Activated CD4-positive, alpha-beta T cell treated with anti-CD3 and anti-CD28 coated beads for 24 hours (primary cell): ENCODE measurements at regions not wholly inside any gene's neighbourhood (a gene's known extent, or its start where the extent isn't known, plus 50 kb on each side); places are given as distances from the start of the nearest gene placed in this dataset.
"Not testable (repeated sequence)": the region's sequence is repeated elsewhere in the genome, so short reads cannot be mapped to it uniquely, and the experiment has no call there.

Experiments
- DNase-seq, 2 donors: peaks; one replicate each; pipeline ENCODE4 v3.0.0-alpha.2; 2020; ENCODE audit warnings: low read depth in 2 of 2

DNA sequence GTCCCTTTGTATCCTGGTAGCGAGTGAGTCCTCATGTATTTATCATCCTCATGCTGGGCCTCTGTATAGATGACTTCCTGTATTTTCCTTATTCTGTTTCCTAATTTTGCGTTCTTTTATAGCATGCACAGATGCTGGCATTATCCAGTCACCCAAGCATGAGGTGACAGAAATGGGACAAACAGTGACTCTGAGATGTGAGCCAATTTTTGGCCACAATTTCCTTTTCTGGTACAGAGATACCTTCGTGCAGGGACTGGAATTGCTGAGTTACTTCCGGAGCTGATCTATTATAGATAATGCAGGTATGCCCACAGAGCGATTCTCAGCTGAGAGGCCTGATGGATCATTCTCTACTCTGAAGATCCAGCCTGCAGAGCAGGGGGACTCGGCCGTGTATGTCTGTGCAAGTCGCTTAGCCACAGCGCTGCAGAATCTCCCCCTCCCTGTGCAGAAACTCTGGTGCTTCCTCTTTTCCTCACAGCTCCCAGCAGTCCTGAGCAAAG is 183.1 kb upstream of the PRSS58 start:
- no peak for DNase-seq

DNA sequence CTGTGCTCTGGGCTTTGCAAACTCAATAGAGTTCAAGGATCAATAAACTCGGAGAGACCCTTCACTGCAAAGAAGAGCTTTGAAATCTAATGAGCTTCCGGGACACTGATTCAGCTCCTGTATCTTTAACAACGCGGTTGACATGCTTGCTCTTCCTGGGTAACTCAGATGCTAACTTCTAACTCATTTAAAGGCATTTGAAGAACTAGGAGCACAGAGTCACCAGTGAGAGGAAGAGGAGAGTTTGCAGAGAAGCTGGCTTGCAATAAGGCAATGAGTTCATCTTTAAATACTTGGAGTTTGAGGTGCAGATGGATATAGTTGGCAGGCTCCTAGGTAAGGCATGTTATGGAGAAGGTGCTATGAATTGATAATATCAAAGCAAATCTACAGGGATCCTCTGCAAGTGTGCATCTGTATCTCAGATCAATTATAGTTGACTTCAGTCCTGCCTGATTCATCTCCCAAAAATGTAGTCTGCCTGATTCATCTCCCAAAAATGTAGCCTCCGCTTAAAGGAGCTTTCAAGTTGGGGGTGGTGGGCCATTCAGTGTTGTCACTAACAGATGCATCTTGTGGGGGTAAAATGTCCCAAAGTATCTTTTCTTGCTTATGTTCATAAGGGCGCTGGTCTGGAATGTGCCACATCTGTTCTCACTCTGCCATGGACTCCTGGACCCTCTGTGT is 182.5 kb upstream of the PRSS58 start:
- no peak for DNase-seq

DNA sequence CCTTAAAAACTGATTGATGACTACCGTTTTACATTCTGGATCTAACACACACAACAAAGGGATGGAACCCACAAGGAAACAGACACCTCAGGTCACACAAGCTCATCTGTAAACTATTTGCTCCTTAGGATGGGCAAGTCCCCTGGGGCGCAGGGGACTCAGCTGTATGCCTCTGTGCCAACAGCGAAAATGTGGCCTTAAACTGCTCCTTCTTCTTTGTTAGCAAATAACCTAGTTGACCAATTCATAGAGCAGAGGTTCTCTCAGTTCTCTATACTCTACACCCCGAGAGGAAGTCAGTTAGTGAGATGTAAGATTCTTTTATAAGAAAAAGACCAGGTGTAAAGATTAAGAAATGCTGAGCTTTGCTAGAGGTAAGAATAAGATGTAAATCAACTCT is 181.9 kb upstream of the PRSS58 start:
- no peak for DNase-seq

DNA sequence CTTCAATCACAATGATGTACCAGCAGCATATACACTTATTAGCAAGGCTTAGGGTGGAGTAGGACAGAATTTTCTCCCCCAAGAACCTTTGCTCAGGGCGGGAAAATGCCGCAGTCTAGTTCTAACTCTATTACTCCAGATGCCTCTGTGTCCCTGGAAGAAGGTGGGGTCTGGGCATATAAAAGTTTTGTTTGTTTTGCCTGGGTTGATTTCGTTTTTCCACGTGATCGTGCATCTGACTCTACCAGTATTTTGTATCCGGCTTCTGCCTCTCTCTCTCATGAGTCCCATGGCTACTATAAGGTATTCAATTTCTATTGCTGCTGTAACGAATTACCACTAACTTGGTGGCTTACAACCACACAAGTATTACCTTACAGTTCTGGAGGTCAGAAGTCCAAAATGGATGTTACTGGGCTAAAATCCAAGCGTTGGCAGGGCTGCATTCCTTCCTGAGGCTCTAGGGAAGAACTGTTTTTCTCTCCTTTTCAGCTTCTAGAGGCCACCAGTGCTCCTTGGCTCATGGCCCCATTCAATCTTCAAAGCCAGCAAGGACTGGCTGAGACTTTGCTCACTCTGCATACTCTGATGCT is 181.2 kb upstream of the PRSS58 start:
- no peak for DNase-seq

DNA sequence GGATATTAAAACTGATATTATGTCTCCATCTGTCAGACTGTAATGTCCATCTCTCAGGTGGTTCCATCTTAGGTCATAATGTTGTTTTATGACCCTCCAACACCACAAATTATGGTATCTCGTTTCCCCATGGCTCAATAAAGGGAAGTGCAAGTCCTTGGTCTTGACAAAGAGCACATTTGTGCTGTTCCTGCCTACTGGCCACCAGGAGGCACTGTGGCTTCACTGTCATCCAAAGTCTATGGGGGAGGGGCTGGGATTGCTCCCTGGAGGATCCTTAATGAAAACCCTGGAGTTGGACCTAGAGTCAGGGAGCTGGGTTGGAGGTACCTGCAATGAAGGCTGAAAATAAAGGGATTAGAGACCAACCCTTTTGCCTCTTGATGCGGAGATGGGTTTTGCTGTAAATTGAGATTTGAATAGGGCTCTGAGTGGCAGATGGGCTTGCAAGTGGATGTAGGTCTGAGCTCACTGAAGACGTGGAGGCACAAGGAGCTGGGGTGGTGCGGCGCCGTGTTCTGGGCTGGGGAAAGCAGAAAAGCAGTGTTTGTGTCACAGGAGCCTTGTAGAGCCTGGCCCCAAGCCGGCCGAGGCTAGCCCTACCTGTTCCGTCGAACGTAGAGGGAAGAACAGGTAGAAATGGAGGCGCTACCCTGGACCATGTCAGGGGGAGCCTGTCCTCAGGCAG is 180.5 kb upstream of the PRSS58 start:
- DNase-seq = no peak

DNA sequence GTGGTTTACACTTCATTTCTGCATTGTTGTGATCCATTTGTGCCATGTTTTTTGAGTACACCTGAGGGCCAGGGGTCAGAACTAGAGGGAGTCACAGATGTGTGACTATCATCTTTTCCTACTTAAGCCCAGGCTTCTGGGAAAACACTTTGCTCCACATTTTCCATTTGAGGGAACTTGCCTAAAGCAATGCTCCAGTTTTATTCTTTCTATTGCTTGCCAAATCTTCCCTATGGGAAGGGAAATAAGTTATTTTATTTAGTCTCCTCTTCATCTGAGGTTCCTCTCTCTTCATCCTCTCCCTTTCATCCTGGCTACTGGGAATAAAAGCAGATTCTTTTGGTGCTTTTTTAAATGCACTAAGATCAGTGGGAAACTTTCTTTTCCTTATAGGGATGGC is 179.9 kb upstream of the PRSS58 start:
- no peak for DNase-seq

DNA sequence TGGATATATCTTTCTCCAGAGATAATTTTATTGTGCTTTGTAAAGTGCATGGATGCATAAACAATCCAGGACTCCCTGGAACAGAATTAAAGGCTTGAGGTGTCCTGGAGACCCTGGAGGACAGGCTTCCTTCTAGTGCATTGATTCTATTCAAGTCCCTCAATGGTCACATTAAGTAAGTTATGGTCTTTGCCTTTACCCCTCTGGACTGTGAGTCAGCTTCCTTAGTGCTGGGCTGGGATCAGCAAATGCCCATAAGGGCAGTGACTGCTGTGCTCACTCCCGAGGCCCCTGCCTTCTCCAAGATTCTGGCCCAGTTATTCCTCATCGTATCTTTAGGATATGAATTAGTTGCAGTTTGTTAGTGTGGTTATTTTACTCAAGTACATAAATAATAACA is 178.7 kb upstream of the PRSS58 start:
- no peak for DNase-seq

DNA sequence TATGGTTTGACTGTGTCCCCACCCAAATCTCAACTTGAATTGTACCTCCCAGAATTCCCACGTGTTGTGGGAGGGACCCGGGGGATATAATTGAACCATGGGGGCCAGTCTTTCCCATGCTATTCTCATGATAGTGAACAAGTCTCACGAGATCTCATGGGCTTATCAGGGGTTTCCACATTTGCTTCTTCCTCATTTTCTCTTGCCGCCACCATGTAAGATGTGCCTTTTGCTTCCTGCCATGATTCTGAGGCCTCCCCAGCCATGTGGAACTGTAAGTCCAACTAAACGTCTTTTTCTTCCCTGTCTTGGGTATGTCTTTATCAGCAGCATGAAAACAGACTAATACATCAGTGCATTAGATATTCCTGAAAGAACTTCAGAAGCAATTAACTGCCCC is 177.7 kb upstream of the PRSS58 start:
- not testable (repeated sequence) for DNase-seq

DNA sequence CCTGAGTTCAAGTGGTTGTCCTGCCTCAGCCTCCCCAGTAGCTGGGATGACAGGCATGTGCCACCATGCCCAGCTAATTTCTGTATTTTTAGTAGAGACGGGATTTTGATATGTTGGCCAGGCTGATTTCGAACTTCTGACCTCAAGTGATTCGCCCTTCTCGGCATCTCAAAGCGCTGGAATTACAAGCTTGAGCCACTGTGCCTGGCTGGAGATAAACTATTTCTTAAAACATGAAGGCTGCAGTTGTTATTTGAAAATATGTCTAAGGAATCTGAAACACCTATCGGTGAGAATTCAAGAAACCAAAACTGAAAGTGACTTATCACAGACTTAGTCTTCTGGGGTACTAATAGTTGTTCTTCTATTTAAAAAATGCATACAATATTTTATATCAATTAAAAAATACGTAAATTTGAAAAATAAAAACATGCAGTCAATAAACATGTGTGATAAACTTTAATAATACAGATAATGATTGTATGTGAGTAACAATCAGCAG is 176.9 kb upstream of the PRSS58 start:
- no peak for DNase-seq

DNA sequence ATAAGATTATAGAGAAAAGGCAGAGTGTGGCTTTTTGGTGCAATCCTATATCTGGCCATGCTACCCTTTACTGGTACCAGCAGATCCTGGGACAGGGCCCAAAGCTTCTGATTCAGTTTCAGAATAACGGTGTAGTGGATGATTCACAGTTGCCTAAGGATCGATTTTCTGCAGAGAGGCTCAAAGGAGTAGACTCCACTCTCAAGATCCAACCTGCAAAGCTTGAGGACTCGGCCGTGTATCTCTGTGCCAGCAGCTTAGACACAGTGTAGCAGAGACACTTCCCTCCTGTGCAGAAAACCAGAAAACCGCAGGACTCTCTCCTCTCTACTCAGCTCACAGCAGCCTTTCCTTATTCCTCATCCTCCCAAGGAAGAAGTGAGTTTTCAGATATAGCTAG is 176.3 kb upstream of the PRSS58 start:
- DNase-seq = not testable (repeated sequence)

DNA sequence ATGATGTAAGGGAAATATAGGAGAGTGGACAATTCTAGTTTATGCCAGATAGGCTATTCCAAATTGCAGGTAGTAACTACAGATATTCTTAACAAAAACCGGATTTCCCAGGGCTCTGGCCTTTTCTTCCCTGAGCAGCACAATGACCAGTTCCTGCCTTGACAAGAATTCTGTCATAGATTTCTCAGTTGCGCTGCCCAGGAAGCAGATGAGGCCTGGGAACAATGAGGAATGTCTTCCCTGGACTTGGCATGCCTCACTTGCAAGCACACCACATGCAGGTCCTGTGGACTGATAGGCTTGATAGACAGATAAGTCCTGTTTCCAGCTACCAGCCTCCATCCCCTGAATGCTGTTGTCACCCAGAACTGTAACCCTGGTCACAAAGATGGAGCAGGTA is 174.5 kb upstream of the PRSS58 start:
- no peak for DNase-seq

DNA sequence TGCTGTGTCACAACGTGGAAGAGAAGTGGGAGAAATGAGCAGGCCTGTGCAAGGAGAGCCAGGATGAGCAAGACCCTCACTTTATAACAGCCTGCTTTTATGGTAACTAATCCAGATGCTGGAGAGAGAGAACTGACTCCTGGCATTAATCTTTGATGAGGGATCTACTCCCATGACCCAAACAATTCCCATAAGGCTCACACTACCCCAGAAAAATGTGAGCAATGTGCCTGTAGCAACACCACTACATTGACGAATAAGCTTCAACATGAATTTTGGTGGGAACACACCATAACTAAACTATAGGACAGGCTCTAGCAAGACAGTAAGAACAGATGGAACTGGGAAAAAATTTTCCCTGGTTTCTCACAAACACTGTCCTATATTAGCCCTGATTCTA is 173.6 kb upstream of the PRSS58 start:
- DNase-seq = no peak

DNA sequence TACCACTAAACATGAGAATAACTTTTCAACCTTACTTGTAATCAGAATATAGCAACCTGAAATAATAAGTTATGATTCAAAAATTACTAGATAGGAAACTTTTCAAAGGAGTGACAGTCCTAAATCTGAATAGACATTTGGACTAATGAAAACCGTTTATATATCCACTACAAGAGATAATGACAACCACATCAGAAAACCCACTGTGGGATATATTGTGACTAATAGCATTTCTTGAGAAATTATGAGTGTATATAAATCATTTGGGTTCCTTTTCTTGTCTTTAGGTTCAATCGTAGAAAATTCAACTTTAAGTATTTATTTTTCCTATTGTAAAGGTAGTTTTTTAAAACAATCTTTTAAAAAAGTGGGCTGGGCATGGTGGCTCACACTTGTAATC is 170.2 kb upstream of the PRSS58 start:
- no peak for DNase-seq

DNA sequence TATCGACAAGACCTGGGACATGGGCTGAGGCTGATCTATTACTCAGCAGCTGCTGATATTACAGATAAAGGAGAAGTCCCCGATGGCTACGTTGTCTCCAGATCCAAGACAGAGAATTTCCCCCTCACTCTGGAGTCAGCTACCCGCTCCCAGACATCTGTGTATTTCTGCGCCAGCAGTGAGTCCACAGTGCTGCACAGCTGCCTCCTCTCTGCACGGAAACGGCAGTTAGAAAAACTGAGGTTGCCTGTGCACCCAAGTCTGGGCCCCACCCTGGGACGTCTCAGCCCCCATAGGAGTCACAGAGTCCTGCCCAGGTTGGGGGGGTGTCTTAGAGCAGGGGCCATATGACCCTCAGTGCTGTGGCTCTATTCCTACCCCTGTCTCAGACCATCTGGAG is 167.4 kb upstream of the PRSS58 start:
- DNase-seq = no peak

DNA sequence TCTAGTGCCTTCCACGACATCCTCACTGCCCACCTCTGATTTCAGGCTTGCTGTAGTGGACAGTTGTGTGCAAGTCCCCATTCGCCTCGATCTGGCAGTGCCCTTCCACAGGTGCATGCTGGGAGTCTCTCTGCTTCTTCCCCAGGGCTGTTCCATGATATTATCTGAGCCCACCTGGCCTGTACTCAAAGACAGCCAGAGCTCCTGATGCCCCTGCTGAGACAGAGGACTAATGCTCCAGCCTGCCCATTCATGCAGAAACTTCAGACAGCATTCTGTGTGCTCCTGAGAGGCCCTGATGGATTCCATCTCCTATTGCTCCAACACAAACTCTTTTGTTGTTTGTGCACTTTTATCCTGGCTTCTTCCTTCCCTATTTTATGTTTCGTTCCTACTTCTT is 164.8 kb upstream of the PRSS58 start:
- no peak for DNase-seq

DNA sequence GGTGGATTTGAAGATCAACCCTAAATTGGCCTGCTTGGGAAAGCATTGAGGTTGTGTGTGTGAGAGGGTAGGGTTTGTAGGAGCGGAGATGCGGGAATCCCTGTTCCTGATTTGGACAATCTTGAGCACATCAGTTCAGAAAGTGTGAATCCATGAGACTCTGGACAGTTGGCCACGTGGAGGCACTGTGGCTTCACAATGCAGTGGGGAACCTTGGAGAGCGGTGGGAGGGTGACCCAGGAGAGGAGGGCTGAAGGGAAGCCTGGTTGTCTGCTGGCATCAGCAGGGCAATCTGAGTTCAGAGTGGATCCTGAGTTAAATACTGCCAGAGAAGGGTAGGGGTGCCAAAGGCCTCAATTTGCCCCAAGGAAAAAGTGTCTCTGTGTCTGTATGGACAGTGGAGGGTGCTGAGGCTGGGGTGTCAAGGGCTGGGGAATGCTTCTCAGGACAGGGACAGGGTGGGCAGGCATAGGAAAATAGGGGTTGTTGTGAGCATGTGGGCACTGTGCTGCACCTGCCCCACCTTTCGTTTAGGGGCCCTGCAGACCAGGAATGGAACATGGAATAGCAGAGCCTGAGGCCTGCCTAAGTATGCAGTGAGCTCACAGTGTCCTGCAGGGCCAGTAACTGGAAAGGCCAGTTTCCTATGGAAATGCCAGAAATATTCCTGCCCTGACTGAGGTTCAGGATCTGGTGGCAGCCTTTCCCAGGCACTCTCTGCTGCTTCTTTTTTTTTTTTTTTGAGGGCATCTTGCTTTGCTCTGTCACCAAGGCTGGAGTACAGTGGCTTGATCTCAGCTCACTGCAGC is 162.9 kb upstream of the PRSS58 start:
- no peak for DNase-seq

DNA sequence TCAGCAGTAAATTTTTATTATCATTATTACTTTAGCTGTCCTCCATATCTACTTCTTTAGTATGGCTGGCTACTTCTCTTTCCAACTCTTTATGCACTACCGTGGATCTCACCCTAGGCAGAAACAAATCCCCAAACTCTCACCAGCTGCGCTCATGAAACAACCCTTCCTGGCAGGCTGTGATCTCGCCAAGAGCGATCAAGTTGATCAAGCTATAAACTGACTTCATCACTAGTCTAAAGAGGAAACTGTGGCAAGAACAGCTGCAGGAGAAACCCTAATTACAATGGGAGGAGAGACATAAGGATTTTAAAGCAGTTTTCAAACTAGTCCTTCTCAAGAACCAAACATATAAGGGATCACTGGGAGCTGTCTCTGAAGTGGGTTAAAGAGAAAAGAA is 160.5 kb upstream of the PRSS58 start:
- no peak for DNase-seq

DNA sequence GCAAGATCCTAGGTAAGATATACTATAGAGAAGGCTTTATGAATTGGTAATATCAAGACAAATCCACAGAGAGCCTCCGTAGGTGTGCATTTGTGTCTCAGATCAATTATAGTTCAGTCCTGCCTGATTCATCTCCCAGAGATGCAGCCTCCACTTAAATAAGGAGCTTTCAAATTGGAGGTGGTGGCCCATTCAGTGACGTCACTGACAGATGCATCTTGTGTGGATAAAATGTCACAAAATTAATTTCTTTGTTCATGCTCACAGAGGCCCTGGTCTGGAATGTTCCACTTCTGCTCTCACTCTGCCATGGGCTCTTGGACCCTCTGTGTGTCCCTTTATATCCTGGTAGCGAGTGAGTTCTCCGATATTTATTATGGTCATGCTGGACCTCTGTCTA is 157.1 kb upstream of the PRSS58 start:
- DNase-seq = no peak

DNA sequence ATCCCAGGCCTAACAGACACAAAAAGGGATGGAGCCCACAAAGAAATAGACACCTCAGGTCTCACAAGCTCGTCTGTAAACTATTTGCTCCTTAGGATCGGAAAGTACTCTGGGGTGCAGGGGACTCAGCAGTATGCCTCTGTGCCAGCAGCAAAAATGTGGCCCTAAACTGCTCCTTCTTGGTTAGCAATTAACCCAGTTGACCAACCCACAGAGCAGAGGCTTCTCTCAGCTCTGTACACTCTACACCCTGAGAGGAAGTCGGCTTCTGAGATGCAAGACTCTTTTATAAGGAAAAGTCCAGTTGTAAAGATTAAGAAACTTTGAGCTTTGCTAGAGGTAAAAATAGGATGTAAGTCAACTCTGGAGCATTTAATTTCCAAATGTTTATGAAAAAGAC is 156.3 kb upstream of the PRSS58 start:
- no peak for DNase-seq

DNA sequence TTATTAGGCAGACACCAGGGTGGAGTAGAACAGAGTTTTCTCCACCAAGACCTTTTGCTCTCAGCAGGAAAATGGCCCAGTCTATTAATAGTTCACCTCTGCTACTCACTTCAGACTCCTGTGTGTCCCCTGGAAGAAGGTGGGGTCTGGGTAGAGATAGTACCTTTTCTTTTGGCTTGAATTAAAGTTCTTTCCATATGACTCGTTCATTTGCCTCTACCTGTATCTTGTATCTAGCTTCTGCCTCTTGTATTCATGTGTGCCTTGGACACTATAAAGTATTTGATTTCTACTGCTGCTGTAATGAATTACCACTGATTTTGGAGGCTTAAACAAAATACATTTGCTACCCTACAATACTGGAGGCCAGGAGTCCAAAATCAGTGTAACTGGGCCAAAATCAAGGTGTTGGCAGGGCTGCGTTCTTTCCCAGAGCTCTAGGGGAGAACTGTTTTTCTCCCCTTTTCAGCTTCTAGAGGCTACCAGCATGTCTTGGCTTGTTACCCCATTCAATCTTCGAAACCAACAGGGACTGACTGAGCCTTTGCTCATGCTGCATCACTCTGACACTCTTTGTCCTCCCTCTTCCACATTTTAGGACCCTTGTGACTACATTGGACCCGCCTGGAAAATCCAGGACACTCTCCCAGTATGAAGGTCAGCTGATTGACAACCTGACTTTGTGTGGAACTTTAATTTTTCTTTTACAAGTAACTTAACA is 155.6 kb upstream of the PRSS58 start:
- DNase-seq = no peak

DNA sequence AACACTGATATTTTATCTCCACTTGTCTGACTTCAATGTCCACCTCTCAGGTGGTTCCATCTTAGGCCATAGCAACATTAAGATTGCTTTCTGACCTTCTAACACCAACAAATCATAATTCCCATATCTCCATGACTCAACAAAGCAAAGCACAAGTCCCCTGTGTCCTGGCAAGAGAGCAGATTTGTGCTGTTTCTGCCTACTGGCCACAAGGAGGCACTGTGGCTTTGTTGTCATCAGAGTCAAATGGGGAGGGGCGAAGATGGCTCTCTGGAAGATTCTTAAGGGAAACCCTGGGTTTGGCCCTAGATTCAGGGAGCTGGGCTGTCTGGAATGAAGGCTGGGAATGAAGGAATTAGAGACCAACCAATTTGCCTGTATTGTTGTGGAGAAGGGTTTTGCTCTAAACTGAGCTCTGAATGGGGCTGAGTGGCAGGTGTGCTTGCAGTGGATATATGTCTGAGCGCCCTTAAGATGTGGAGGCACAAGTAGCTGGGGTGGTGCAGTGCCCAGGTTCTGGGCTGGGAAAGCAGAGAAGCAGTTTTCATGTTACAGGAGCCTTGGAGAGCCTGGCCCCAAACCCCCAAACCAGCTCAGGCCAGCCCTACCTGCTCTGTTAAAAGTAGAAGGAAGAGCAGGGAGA is 154.8 kb upstream of the PRSS58 start:
- peak in 1 of 2 donors; percentile 18 for DNase-seq
